ENCODE measurements at regions not wholly inside any gene's neighbourhood (a gene's known extent, or its start where the extent isn't known, plus 50 kb on each side); places are given as distances from the start of the nearest gene placed in this dataset.

GRCh38 chr3:84042399-84043106 is 916.2 kb upstream of the CADM2 start:
- TF ChIP-seq ZNF274 (IDR thresholded peaks at IDR 0.05; ENCODE audit: low read depth, low read length) (no peak), YY1 (IDR thresholded peaks at IDR 0.05; ENCODE audit: insufficient read depth, insufficient read length) (no peak)
